H1 (cell line): ENCODE measurements at regions not wholly inside any gene's neighbourhood (a gene's known extent, or its start where the extent isn't known, plus 50 kb on each side); places are given as distances from the start of the nearest gene placed in this dataset.

Experiments used
- CEBPB ChIP-seq: IDR thresholded peaks from 2 replicates; pipeline ENCODE4 v1.6.1; 2012; ENCODE audit warnings: low read depth, low read length
- GTF2F1 ChIP-seq: IDR thresholded peaks from 2 replicates; pipeline ENCODE4 v1.6.1; 2012; ENCODE audit warnings: low read depth, low read length, improper control_type of control experiment, borderline replicate concordance
- HDAC6 ChIP-seq: IDR thresholded peaks from one replicate; pipeline ENCODE4 v1.7.1; 2012; ENCODE audit warnings: low read depth, mild to moderate bottlenecking, inconsistent platforms, low read length, moderate library complexity
- JUN ChIP-seq: IDR thresholded peaks from 2 replicates; pipeline ENCODE4 v1.6.1; 2011; ENCODE audit warnings: low read depth, mild to moderate bottlenecking, improper control_type of control experiment, low read length
- KDM1A ChIP-seq: fragments of 200-600, 300-600 bp; sonication (generic); IDR thresholded peaks from 2 replicates; pipeline ENCODE4 v1.7.1; 2016; ENCODE audit warnings: mild to moderate bottlenecking, low read length, borderline replicate concordance
- KDM4A ChIP-seq: IDR thresholded peaks from one replicate; pipeline ENCODE4 v1.7.1; 2012; ENCODE audit warnings: low read depth, mild to moderate bottlenecking, moderate library complexity, low read length, inconsistent platforms; ENCODE audit not compliant: severe bottlenecking
- MAFK ChIP-seq: IDR thresholded peaks from 2 replicates; pipeline ENCODE4 v1.6.1; 2012; ENCODE audit warnings: low read depth, mild to moderate bottlenecking, improper control_type of control experiment, low read length
- POLR2A ChIP-seq, 2 experiments: IDR thresholded peaks; 1 replicate in 1 of 2; 2 replicates in 1 of 2; pipeline ENCODE4 v1.6.1; 2011; ENCODE audit warnings: low read depth in 2 of 2, low read length in 2 of 2, mild to moderate bottlenecking in 2 of 2; ENCODE audit errors: control extremely low read depth in 1 of 2
- RNF2 ChIP-seq: fragments of 200-900, 300-1000 bp; sonication (generic); IDR thresholded peaks from 2 replicates; pipeline ENCODE4 v1.7.1; 2016; ENCODE audit warnings: borderline replicate concordance, low read depth, mild to moderate bottlenecking, antibody characterized with exemption, low read length; ENCODE audit not compliant: poor library complexity, severe bottlenecking; ENCODE audit errors: missing control alignments
- SP4 ChIP-seq: IDR thresholded peaks from 2 replicates; pipeline ENCODE4 v1.6.1; 2012; ENCODE audit warnings: low read length, inconsistent platforms
- SRF ChIP-seq: IDR thresholded peaks from 2 replicates; pipeline ENCODE4 v1.6.1; 2011; ENCODE audit warnings: mild to moderate bottlenecking, low read depth, low read length, moderate library complexity
- TF ChIP-seq, protein P1 (sequence below): fragments of 300-600 bp; sonication (generic); IDR thresholded peaks from 2 replicates; pipeline ENCODE4 v1.7.1; 2012; ENCODE audit warnings: low read length, moderate library complexity, mild to moderate bottlenecking, inconsistent platforms; ENCODE audit not compliant: insufficient replicate concordance

DNA sequence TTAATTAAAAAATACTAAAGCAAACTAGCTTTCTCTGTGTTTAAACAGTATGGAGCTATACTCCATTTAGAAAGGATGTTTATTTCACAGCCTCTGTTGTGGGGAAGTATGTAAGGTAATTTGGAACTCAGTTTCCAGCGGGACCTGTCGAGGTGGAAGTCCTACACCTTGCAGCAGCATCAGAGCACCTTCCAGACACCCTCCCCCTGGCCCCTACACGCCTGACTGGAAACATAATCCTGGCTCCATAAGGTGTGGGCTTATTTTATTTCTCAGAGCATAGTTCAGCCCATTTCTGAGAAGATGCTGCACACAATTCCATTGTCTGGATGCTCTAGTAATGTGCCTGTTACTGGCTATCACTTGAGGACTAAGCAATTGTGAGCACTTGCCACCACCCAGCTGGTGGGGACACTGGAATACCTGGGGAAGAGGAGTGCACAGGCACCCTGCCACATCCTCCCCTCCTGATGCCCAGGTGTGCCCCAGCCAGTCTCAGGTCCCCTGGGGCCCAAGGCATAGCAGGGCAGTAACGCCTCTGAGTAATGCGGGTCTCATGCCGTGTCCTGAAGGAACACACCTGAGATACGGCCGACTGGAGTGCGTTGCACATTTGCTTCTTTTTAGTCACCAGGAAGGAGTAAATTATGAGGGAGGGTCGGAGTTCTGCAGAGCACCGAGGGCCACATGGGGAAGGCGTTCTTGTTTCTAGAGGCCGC, 556.5 kb downstream of the QKI start (continued):
- TF ChIP-seq, protein P1, sequence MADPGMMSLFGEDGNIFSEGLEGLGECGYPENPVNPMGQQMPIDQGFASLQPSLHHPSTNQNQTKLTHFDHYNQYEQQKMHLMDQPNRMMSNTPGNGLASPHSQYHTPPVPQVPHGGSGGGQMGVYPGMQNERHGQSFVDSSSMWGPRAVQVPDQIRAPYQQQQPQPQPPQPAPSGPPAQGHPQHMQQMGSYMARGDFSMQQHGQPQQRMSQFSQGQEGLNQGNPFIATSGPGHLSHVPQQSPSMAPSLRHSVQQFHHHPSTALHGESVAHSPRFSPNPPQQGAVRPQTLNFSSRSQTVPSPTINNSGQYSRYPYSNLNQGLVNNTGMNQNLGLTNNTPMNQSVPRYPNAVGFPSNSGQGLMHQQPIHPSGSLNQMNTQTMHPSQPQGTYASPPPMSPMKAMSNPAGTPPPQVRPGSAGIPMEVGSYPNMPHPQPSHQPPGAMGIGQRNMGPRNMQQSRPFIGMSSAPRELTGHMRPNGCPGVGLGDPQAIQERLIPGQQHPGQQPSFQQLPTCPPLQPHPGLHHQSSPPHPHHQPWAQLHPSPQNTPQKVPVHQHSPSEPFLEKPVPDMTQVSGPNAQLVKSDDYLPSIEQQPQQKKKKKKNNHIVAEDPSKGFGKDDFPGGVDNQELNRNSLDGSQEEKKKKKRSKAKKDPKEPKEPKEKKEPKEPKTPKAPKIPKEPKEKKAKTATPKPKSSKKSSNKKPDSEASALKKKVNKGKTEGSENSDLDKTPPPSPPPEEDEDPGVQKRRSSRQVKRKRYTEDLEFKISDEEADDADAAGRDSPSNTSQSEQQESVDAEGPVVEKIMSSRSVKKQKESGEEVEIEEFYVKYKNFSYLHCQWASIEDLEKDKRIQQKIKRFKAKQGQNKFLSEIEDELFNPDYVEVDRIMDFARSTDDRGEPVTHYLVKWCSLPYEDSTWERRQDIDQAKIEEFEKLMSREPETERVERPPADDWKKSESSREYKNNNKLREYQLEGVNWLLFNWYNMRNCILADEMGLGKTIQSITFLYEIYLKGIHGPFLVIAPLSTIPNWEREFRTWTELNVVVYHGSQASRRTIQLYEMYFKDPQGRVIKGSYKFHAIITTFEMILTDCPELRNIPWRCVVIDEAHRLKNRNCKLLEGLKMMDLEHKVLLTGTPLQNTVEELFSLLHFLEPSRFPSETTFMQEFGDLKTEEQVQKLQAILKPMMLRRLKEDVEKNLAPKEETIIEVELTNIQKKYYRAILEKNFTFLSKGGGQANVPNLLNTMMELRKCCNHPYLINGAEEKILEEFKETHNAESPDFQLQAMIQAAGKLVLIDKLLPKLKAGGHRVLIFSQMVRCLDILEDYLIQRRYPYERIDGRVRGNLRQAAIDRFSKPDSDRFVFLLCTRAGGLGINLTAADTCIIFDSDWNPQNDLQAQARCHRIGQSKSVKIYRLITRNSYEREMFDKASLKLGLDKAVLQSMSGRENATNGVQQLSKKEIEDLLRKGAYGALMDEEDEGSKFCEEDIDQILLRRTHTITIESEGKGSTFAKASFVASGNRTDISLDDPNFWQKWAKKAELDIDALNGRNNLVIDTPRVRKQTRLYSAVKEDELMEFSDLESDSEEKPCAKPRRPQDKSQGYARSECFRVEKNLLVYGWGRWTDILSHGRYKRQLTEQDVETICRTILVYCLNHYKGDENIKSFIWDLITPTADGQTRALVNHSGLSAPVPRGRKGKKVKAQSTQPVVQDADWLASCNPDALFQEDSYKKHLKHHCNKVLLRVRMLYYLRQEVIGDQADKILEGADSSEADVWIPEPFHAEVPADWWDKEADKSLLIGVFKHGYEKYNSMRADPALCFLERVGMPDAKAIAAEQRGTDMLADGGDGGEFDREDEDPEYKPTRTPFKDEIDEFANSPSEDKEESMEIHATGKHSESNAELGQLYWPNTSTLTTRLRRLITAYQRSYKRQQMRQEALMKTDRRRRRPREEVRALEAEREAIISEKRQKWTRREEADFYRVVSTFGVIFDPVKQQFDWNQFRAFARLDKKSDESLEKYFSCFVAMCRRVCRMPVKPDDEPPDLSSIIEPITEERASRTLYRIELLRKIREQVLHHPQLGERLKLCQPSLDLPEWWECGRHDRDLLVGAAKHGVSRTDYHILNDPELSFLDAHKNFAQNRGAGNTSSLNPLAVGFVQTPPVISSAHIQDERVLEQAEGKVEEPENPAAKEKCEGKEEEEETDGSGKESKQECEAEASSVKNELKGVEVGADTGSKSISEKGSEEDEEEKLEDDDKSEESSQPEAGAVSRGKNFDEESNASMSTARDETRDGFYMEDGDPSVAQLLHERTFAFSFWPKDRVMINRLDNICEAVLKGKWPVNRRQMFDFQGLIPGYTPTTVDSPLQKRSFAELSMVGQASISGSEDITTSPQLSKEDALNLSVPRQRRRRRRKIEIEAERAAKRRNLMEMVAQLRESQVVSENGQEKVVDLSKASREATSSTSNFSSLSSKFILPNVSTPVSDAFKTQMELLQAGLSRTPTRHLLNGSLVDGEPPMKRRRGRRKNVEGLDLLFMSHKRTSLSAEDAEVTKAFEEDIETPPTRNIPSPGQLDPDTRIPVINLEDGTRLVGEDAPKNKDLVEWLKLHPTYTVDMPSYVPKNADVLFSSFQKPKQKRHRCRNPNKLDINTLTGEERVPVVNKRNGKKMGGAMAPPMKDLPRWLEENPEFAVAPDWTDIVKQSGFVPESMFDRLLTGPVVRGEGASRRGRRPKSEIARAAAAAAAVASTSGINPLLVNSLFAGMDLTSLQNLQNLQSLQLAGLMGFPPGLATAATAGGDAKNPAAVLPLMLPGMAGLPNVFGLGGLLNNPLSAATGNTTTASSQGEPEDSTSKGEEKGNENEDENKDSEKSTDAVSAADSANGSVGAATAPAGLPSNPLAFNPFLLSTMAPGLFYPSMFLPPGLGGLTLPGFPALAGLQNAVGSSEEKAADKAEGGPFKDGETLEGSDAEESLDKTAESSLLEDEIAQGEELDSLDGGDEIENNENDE = no peak
- TF ChIP-seq SP4 = no peak
- no peak for TF ChIP-seq GTF2F1
- no peak for TF ChIP-seq KDM4A
- TF ChIP-seq KDM1A = no peak
- TF ChIP-seq HDAC6 = no peak
- no peak for TF ChIP-seq RNF2
- TF ChIP-seq CEBPB = no peak
- no peak for TF ChIP-seq MAFK
- no peak for TF ChIP-seq POLR2A (IDR thresholded peaks at IDR 0.05; ENCODE audit: control extremely low read depth in 1 of 2, low read depth in 2 of 2, low read length in 2 of 2)
- TF ChIP-seq SRF = no peak
- TF ChIP-seq JUN = no peak
